ENCODE measurements at regions not wholly inside any gene's neighbourhood (a gene's known extent, or its start where the extent isn't known, plus 50 kb on each side); places are given as distances from the start of the nearest gene placed in this dataset.
"Not testable (repeated sequence)": the region's sequence is repeated elsewhere in the genome, so short reads cannot be mapped to it uniquely, and the experiment has no call there.

GRCh38 chr21:28391938-28392849, 600.5 kb downstream of the LTN1 start:
- peak; percentile 26 for DNase-seq

- no peak for DNase-seq
Measured at GRCh38 chr21:28387220-28387619, 605.5 kb downstream of the LTN1 start.

GRCh38 chr21:28385845-28386244, 606.8 kb downstream of the LTN1 start:
- DNase-seq, result no peak

GRCh38 chr21:28381000-28381745, 611.5 kb downstream of the LTN1 start:
- DNase-seq, result not testable (repeated sequence)

- no peak for DNase-seq
Measured at GRCh38 chr21:28380241-28380640, 612.4 kb downstream of the LTN1 start.

DNA sequence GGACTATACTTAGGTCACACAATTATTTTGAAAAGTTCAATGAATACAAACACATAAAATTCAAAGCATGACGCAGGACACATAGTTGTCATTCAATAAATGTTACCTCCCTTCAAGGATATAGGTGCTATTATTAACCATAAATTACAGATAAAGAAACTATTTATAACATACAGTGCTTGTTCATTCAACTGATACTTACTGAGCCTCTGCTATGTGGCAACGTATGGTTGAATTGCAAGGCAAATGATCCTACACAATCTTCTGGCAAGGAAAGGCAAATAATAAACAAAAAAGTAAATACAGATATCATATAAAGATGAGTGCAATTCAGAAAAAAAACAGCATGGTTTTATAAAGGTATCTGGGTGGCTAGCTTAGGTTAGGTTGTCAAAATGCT, 614.7 kb downstream of the LTN1 start:
- DNase-seq, result no peak

DNA sequence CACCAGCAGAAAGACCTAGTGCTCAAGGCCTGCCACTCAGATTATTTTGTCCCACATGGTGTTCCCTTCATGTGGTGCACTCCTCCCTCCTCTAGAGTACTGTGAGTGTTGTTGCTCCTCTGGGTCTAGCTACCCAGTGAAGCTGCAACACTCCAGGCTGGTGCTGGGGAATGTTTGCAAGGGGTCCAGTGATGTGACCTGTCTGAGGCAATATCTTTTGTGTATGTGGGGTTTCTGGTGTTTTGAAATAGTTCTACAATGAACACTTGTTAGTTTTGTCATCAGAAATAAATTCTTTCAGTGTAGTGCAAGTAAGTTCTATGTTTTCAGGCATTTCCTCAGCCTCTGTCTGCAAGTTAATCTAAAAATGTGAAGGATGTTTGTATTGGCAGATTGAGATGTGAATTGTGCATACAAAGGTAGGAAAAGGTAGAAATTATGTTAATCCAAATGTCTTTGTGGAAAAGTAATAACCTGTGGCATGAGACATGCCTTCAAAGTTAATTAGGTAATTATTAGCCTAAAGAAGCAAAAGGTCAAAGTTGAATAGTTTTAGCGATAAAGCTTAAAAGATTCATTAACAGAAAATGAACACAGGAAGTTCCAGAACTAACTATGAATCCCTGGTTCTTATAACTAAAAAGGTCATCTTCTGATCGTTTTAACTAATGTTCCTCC, 616.8 kb downstream of the LTN1 start:
- DNase-seq, result no peak

- DNase-seq, result no peak
Measured at GRCh38 chr21:28374881-28375280, 617.8 kb downstream of the LTN1 start.

DNA sequence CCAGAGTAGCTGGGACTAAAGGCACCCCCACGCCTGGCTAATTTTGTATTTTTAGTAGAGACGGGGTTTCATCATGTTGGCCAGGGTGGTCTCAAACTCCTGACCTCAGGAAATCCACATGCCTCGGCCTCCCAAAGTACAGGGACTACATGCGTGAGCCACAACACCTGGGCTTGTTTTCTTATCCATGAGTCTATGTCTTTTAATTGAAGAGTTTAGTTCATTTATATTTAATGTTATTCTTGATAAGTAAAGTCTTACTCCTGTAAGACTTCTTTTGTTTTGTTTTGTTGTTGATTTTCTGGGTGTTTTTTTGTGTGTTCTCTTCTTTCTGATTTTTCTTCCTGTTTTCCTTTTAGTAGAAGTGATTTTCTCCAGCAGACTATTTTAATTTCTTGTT, 621.0 kb downstream of the LTN1 start:
- DNase-seq, result no peak

- DNase-seq, result no peak
Measured at GRCh38 chr21:28359300-28359699, 633.4 kb downstream of the LTN1 start.

- DNase-seq, result no peak
Measured at GRCh38 chr21:28358702-28359101, 634.0 kb downstream of the LTN1 start.

- DNase-seq, result no peak
Measured at GRCh38 chr21:28358170-28358569, 634.5 kb downstream of the LTN1 start.

GRCh38 chr21:28357743-28358142, 634.9 kb downstream of the LTN1 start:
- DNase-seq, result no peak

- DNase-seq, result no peak
Measured at GRCh38 chr21:28356422-28356821, 636.3 kb downstream of the LTN1 start.

DNA sequence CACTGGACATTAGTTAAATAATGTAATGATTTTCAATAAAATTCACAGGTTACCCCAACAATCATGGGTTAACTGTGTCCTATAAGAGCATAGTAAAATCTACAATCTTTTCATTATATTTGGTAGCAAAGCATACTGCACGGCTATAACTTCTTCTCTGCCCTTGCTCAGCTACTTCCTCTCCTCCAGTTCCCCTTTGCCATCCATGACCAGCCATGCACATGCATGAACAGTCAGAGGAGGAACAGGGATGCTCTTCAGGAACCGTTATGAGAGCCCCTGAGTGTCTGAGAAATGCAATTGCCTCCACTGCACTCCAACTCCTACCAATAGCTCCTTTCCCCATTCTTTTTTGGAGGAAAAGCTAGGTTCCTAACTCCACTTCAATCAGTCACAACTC, 646.7 kb downstream of the LTN1 start:
- no peak for DNase-seq

- DNase-seq, result no peak
Measured at GRCh38 chr21:28344985-28345384, 647.7 kb downstream of the LTN1 start.

GRCh38 chr21:28342212-28342810, 650.4 kb downstream of the LTN1 start:
- DNase-seq, result no peak

- no peak for DNase-seq
Measured at GRCh38 chr21:28339403-28339802, 653.3 kb downstream of the LTN1 start.

DNA sequence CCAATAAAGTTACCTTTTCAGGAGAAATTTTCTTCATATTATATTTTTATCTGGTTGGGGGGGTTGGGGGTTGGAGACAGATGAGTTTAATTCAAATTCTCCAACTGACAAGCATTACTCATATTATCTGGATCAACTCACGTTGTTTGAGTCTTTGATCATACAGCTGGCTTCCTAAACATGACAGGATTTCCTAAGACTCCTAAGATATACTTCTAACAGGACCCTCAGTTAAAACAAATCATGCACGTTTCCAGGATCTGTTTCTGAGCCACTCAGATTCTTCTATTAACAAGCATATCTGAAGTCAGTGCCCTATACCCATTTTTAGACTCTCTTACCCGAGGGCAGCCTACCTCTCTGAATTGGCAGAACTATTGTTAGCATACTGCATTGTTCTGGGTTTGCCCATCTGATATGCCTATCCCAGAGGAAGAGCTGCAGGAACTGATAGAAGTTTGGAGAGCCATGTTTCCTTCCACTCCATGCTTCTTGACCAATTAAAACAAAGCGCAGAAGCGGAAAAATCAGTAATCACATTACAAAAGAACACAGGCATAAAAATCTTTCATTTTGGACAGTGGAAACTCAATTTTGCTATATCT, 653.9 kb downstream of the LTN1 start:
- no peak for DNase-seq

- peak; percentile 57 for DNase-seq
Measured at GRCh38 chr21:28337315-28337714, 655.4 kb downstream of the LTN1 start.

DNA sequence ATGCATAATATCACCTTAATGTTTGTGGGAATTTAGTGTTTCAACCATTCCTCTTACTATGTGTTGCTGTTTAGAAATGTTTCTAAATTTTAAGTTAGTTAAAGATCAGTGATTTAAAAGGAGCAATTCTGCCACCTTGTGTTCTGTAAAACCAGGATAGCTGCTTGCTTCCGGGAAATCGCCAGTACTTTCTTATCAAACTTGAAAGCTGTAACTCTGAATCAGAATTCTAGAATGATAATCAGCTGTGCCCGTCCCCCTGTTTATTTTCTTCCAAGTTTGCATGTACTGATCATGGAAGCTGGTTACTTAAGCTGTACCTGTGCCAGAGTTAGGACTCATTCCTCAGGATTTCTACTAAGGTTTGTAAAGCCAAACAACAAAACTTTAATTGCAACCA, 656.4 kb downstream of the LTN1 start:
- peak; percentile 37 for DNase-seq

- DNase-seq, result peak; percentile 2
Measured at GRCh38 chr21:28334407-28334806, 658.3 kb downstream of the LTN1 start.

DNA sequence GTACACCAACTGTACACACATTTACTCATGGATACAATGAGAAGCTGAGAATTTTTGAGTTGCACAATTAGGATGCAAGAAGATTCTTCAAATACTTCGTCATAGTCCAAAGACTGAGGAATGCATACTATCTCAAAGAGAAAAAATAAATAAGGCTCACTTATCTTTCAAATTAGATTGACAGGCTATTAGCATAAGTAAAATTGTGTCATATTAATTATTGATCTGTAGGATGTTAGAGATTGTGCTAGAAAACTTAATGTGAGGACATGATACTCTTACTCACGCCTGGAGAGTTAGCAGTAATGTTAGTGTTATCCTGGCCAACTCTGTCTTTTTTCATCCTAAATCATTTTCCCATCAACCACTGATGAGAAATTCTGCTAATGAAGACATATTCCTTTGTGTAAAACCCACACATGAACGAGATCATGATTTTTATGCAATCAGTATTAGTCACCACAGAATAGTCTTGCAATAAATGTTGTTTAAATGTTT, 659.0 kb downstream of the LTN1 start:
- DNase-seq, result no peak
